ENCODE measurements at regions not wholly inside any gene's neighbourhood (a gene's known extent, or its start where the extent isn't known, plus 50 kb on each side); places are given as distances from the start of the nearest gene placed in this dataset.

DNA sequence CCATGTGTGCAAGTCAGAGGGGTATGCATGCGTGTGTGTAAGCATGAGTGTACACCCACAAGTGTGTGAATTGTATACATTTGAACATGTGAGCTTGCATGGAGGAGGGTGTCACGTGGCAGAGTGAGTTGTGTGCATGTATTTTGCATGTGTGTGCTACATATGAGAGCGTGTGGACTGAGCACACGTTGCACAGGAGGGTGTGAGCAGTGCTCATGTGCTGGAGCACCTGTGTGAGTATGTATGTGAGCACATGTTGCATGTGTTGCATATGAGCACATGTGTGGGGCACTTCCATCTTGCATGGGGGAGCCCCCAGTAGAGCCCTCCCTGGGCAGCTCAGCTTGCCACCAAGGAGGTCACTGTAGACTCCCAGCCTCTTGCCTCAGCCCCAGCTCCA, 180.2 kb upstream of the MYL2 start:
- CTCF ChIA-PET = no interaction called here
- intact Hi-C loops (cut with micrococcal nuclease) = no loop called here
- peaks cover 15% of the 10 kb centered on the region; the same call in 1 of the 2 replicates for H3K27me3 ChIP-seq (ENCODE audit: insufficient read depth, low read length)
- H3K4me1 ChIP-seq (ENCODE audit: control insufficient read depth in 1 of 2, insufficient read depth in 2 of 2, low read length in 2 of 2) = no peaks in the 10 kb centered on the region
- no peak overlapping the region for H3K4me2 ChIP-seq (ENCODE audit: low read length)
- BruUV-seq (replicated peaks) = no TSS peak
- TF ChIP-seq, protein P1, sequence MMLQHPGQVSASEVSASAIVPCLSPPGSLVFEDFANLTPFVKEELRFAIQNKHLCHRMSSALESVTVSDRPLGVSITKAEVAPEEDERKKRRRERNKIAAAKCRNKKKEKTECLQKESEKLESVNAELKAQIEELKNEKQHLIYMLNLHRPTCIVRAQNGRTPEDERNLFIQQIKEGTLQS (IDR thresholded peaks at IDR 0.05) = no peak
- no peak for TF ChIP-seq EZH2phosphoT487 (IDR thresholded peaks at IDR 0.05; ENCODE audit: borderline replicate concordance)
- no peak for TF ChIP-seq YY1 (IDR thresholded peaks at IDR 0.05; ENCODE audit: extremely low read depth, insufficient replicate concordance, low read depth, low read length)
- TF ChIP-seq POLR2AphosphoS5 (IDR thresholded peaks at IDR 0.05; ENCODE audit: low read depth, low read length) = no peak
- H3K4me3 ChIP-seq (replicated peaks in 1 of 2; ENCODE audit: low read depth in 1 of 2, low read length in 2 of 2) = no peak overlapping the region
- POLR2A ChIA-PET = no interaction called here
- H2AFZ ChIP-seq (ENCODE audit: low read depth, low read length, poor library complexity, severe bottlenecking) = no peak overlapping the region
- H3K9ac ChIP-seq (ENCODE audit: low read length) = no peak overlapping the region
- no peaks in the 10 kb centered on the region for H3K79me2 ChIP-seq (ENCODE audit: insufficient read depth, low read length)
- H3K27ac ChIP-seq (ENCODE audit: low read depth, low read length) = no peak overlapping the region
- H4K20me1 ChIP-seq (ENCODE audit: insufficient read depth) = no peaks in the 10 kb centered on the region
- no peak for DNase-seq (ENCODE audit: low read depth, low spot score)
- H3K9me3 ChIP-seq (ENCODE audit: control insufficient read depth in 1 of 2, insufficient read depth in 1 of 2, low read depth in 1 of 2, low read length in 2 of 2) = no peaks in the 10 kb centered on the region
- ATAC-seq = no peak
- no peaks in the 10 kb centered on the region for H3K36me3 ChIP-seq (ENCODE audit: control insufficient read depth in 1 of 2, insufficient read depth in 2 of 2, low read length in 2 of 2)
- H3K9me2 ChIP-seq (ENCODE audit: insufficient read depth) = no peaks in the 10 kb centered on the region
- RAD21 ChIA-PET (ENCODE audit: low non-redundant PET in 1 of 2, low total read pairs in 2 of 2, uncharacterized antibody in 2 of 2, unreplicated experiment in 2 of 2) = no interaction called here

DNA sequence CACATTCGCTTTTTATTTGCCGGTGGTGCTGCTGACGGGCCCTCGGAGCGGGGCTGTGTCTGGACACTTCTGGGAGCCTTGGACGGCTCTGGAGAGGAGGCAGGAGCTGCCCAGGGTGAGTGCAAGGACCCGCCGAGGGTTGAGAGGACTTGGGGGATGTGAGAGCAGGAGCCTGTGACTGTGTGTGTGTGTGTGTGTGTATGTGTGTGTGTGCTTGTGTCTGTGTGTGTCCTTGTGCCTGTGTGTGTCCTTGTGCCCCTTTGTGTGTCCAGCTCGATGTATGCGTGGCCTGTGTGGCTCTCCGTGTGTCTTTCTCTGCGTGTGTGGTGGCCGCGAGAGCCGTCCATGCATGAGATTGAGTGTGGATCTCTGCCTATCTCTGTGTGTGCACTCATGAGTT, 179.6 kb upstream of the MYL2 start:
- intact Hi-C loops (cut with micrococcal nuclease) = no loop called here

More for the DNA sequence above, 179.6 kb upstream of the MYL2 start:
- Histone ChIP-seq H3K27ac (ENCODE audit: low read depth, low read length) (no peak overlapping the region), H3K9me2 (ENCODE audit: insufficient read depth) (no peaks in the 10 kb centered on the region), H3K79me2 (ENCODE audit: insufficient read depth, low read length) (no peaks in the 10 kb centered on the region), H3K4me3 (replicated peaks in 1 of 2; ENCODE audit: low read depth in 1 of 2, low read length in 2 of 2) (no peak overlapping the region), H3K27me3 (ENCODE audit: insufficient read depth, low read length) (peaks cover 15% of the 10 kb centered on the region; the same call in 1 of the 2 replicates), H4K20me1 (ENCODE audit: insufficient read depth) (no peaks in the 10 kb centered on the region), H3K9me3 (ENCODE audit: control insufficient read depth in 1 of 2, insufficient read depth in 1 of 2, low read depth in 1 of 2, low read length in 2 of 2) (no peaks in the 10 kb centered on the region), H3K4me1 (ENCODE audit: control insufficient read depth in 1 of 2, insufficient read depth in 2 of 2, low read length in 2 of 2) (no peaks in the 10 kb centered on the region), H2AFZ (ENCODE audit: low read depth, low read length, poor library complexity, severe bottlenecking) (no peak overlapping the region), H3K4me2 (ENCODE audit: low read length) (no peak overlapping the region), H3K36me3 (ENCODE audit: control insufficient read depth in 1 of 2, insufficient read depth in 2 of 2, low read length in 2 of 2) (no peaks in the 10 kb centered on the region), H3K9ac (ENCODE audit: low read length) (no peak overlapping the region)
- no peak for TF ChIP-seq ZFX (IDR thresholded peaks at IDR 0.05)
- TF ChIP-seq, protein P1 (IDR thresholded peaks at IDR 0.05) = no peak
- TF ChIP-seq TCF7L2 (IDR thresholded peaks at IDR 0.05; ENCODE audit: borderline replicate concordance, extremely low read depth, insufficient read depth, insufficient read length) = no peak
- TF ChIP-seq SP1 (IDR thresholded peaks at IDR 0.05; ENCODE audit: low read depth) = no peak
- no peak for TF ChIP-seq MAX (IDR thresholded peaks at IDR 0.05)
- TF ChIP-seq ELF1 (IDR thresholded peaks at IDR 0.05; ENCODE audit: borderline replicate concordance, low read depth) = no peak
- no peak for TF ChIP-seq RAD21 (IDR thresholded peaks at IDR 0.05; ENCODE audit: low read depth)
- TF ChIP-seq SRF (IDR thresholded peaks at IDR 0.05; ENCODE audit: low read depth) = no peak
- no peak for TF ChIP-seq YY1 (IDR thresholded peaks at IDR 0.05; ENCODE audit: extremely low read depth, insufficient replicate concordance, low read depth, low read length)
- TF ChIP-seq CEBPB (IDR thresholded peaks at IDR 0.05; ENCODE audit: low read depth) = no peak
- TF ChIP-seq FOSL1 (IDR thresholded peaks at IDR 0.05; ENCODE audit: low read depth) = no peak
- no peak for TF ChIP-seq POLR2A (IDR thresholded peaks at IDR 0.05; ENCODE audit: borderline replicate concordance, extremely low read depth, insufficient read depth, insufficient read length)
- no peak for TF ChIP-seq POLR2AphosphoS5 (IDR thresholded peaks at IDR 0.05; ENCODE audit: low read depth, low read length)
- no peak for TF ChIP-seq CTCF (IDR thresholded peaks at IDR 0.05 in 2 of 3, conservative IDR thresholded peaks at IDR 0.05 in 1 of 3; ENCODE audit: borderline replicate concordance in 1 of 3, insufficient read depth in 1 of 3, low read depth in 2 of 3, low read length in 2 of 3)
- TF ChIP-seq EZH2 (IDR thresholded peaks at IDR 0.05) = no peak
- TF ChIP-seq EGR1 (IDR thresholded peaks at IDR 0.05; ENCODE audit: low read depth) = no peak
- ChIA-PET CTCF (no interaction called here), RAD21 (ENCODE audit: low non-redundant PET in 1 of 2, low total read pairs in 2 of 2, uncharacterized antibody in 2 of 2, unreplicated experiment in 2 of 2) (no interaction called here), POLR2A (no interaction called here)
- no TSS peak for BruUV-seq (replicated peaks)
- DNase-seq (ENCODE audit: low read depth, low spot score) (no peak), ATAC-seq (no peak)
